ENCODE measurements at regions not wholly inside any gene's neighbourhood (a gene's known extent, or its start where the extent isn't known, plus 50 kb on each side); places are given as distances from the start of the nearest gene placed in this dataset.

- no peak overlapping the region for H3K4me3 ChIP-seq (ENCODE audit: low read length)
- H3K23ac ChIP-seq (ENCODE audit: low read length): no peak overlapping the region
- H3K56ac ChIP-seq (ENCODE audit: low read length): no peak overlapping the region
- no peaks in the 10 kb centered on the region for H3K79me2 ChIP-seq (ENCODE audit: control insufficient read depth, insufficient read depth, low read length)
- no peaks in the 10 kb centered on the region for H3K36me3 ChIP-seq (ENCODE audit: control insufficient read depth, insufficient read depth, low read length)
- H3K27me3 ChIP-seq (ENCODE audit: insufficient read depth, low read length, poor library complexity): no peaks in the 10 kb centered on the region
- H3K4ac ChIP-seq (ENCODE audit: low read depth, low read length): no peak overlapping the region
- no peaks in the 10 kb centered on the region for H3K4me1 ChIP-seq (ENCODE audit: control insufficient read depth, low read depth, low read length)
- no peak overlapping the region for H4K8ac ChIP-seq (ENCODE audit: low read depth, low read length)
- no peak overlapping the region for H2AK5ac ChIP-seq (ENCODE audit: low read length)
- H3K18ac ChIP-seq (ENCODE audit: low read length): no peak overlapping the region
- no peak overlapping the region for H3K27ac ChIP-seq (ENCODE audit: low read depth, low read length)
- no peak overlapping the region for H2BK5ac ChIP-seq (ENCODE audit: low read length)
- no peaks in the 10 kb centered on the region for H3K79me1 ChIP-seq (ENCODE audit: low read length)
- H3K4me2 ChIP-seq (ENCODE audit: low read length): no peak overlapping the region
- no peak overlapping the region for H3K9ac ChIP-seq (ENCODE audit: low read length)
- no peak overlapping the region for H4K5ac ChIP-seq (ENCODE audit: low read length)
- no peak overlapping the region for H2BK15ac ChIP-seq (replicated peaks; ENCODE audit: low read depth)
- no peak overlapping the region for H2BK120ac ChIP-seq (ENCODE audit: low read depth, low read length)
- DNase-seq: no peak
Measured at GRCh38 chr2:217171874-217172273, 312.0 kb upstream of the TNP1 start.

DNA sequence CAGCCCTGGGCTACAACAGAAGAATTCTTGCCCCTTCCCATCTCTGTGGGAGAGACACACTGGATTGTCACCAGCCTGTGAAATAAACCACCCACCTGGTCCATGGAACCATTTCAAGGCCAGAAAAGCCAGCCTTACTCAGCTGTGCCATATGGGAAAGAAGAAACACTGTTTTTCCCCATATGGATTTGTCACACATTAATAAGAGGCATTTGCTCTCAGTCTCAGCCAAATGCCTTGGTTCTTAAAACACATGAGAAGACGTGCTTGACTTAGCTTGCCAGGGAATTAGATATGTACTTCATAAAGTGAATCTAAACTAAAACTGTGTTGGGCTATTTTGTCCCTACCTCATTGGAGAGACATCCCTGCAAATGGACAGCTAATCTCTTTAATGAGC is 308.6 kb upstream of the TNP1 start:
- Histone ChIP-seq H3K27ac (ENCODE audit: low read depth, low read length) (no peak overlapping the region), H3K79me1 (ENCODE audit: low read length) (no peaks in the 10 kb centered on the region), H3K23ac (ENCODE audit: low read length) (no peak overlapping the region), H2BK5ac (ENCODE audit: low read length) (no peak overlapping the region), H4K8ac (ENCODE audit: low read depth, low read length) (no peak overlapping the region), H3K4ac (ENCODE audit: low read depth, low read length) (no peak overlapping the region), H3K27me3 (ENCODE audit: insufficient read depth, low read length, poor library complexity) (no peaks in the 10 kb centered on the region), H3K36me3 (ENCODE audit: control insufficient read depth, insufficient read depth, low read length) (no peaks in the 10 kb centered on the region), H3K18ac (ENCODE audit: low read length) (no peak overlapping the region), H3K79me2 (ENCODE audit: control insufficient read depth, insufficient read depth, low read length) (no peaks in the 10 kb centered on the region), H3K4me1 (ENCODE audit: control insufficient read depth, low read depth, low read length) (no peaks in the 10 kb centered on the region), H3K4me2 (ENCODE audit: low read length) (no peak overlapping the region), H3K56ac (ENCODE audit: low read length) (no peak overlapping the region), H4K5ac (ENCODE audit: low read length) (no peak overlapping the region), H3K9ac (ENCODE audit: low read length) (no peak overlapping the region), H2BK120ac (ENCODE audit: low read depth, low read length) (no peak overlapping the region), H3K4me3 (ENCODE audit: low read length) (no peak overlapping the region), H2BK15ac (replicated peaks; ENCODE audit: low read depth) (no peak overlapping the region), H2AK5ac (ENCODE audit: low read length) (no peak overlapping the region)
- no CpG with 5 or more reads among the region's 1 CpG for WGBS (ENCODE audit: extremely low coverage, insufficient coverage, low lambda C conversion rate)
- DNase-seq: no peak

- Histone ChIP-seq H2BK15ac (replicated peaks; ENCODE audit: low read depth) (no peak overlapping the region), H3K56ac (ENCODE audit: low read length) (no peak overlapping the region), H4K8ac (ENCODE audit: low read depth, low read length) (no peak overlapping the region), H2BK5ac (ENCODE audit: low read length) (no peak overlapping the region), H3K27ac (ENCODE audit: low read depth, low read length) (no peak overlapping the region), H3K4ac (ENCODE audit: low read depth, low read length) (no peak overlapping the region), H2AK5ac (ENCODE audit: low read length) (no peak overlapping the region), H3K4me2 (ENCODE audit: low read length) (no peak overlapping the region), H3K4me1 (ENCODE audit: control insufficient read depth, low read depth, low read length) (no peaks in the 10 kb centered on the region), H3K23ac (ENCODE audit: low read length) (no peak overlapping the region), H3K79me2 (ENCODE audit: control insufficient read depth, insufficient read depth, low read length) (no peaks in the 10 kb centered on the region), H3K4me3 (ENCODE audit: low read length) (no peak overlapping the region), H3K9ac (ENCODE audit: low read length) (no peak overlapping the region), H2BK120ac (ENCODE audit: low read depth, low read length) (no peak overlapping the region), H3K18ac (ENCODE audit: low read length) (no peak overlapping the region), H3K36me3 (ENCODE audit: control insufficient read depth, insufficient read depth, low read length) (no peaks in the 10 kb centered on the region), H4K5ac (ENCODE audit: low read length) (no peak overlapping the region), H3K27me3 (ENCODE audit: insufficient read depth, low read length, poor library complexity) (no peaks in the 10 kb centered on the region), H3K79me1 (ENCODE audit: low read length) (no peaks in the 10 kb centered on the region)
- DNase-seq: no peak
Measured at GRCh38 chr2:217167531-217167930, 307.7 kb upstream of the TNP1 start.

GRCh38 chr2:217166241-217166850 is 306.5 kb upstream of the TNP1 start:
- Histone ChIP-seq H3K23ac (ENCODE audit: low read length) (no peak overlapping the region), H3K18ac (ENCODE audit: low read length) (no peak overlapping the region)

GRCh38 chr2:217165547-217165946 is 305.7 kb upstream of the TNP1 start:
- Histone ChIP-seq H3K56ac (ENCODE audit: low read length) (no peak overlapping the region), H3K27me3 (ENCODE audit: insufficient read depth, low read length, poor library complexity) (no peaks in the 10 kb centered on the region), H3K4me3 (ENCODE audit: low read length) (no peak overlapping the region), H2AK5ac (ENCODE audit: low read length) (no peak overlapping the region), H2BK15ac (replicated peaks; ENCODE audit: low read depth) (no peak overlapping the region), H3K36me3 (ENCODE audit: control insufficient read depth, insufficient read depth, low read length) (no peaks in the 10 kb centered on the region), H4K5ac (ENCODE audit: low read length) (no peak overlapping the region), H3K4me1 (ENCODE audit: control insufficient read depth, low read depth, low read length) (no peaks in the 10 kb centered on the region), H3K18ac (ENCODE audit: low read length) (no peak overlapping the region), H4K8ac (ENCODE audit: low read depth, low read length) (no peak overlapping the region), H3K4ac (ENCODE audit: low read depth, low read length) (no peak overlapping the region), H3K9ac (ENCODE audit: low read length) (no peak overlapping the region), H2BK120ac (ENCODE audit: low read depth, low read length) (no peak overlapping the region), H3K4me2 (ENCODE audit: low read length) (no peak overlapping the region), H3K27ac (ENCODE audit: low read depth, low read length) (no peak overlapping the region), H2BK5ac (ENCODE audit: low read length) (no peak overlapping the region), H3K79me2 (ENCODE audit: control insufficient read depth, insufficient read depth, low read length) (no peaks in the 10 kb centered on the region), H3K23ac (ENCODE audit: low read length) (no peak overlapping the region), H3K79me1 (ENCODE audit: low read length) (no peaks in the 10 kb centered on the region)
- WGBS (ENCODE audit: extremely low coverage, insufficient coverage, low lambda C conversion rate): no CpG with 5 or more reads among the region's 2 CpGs
- DNase-seq: no peak

More at GRCh38 chr2:217166241-217166850, 306.5 kb upstream of the TNP1 start:
- H3K4me3 ChIP-seq (ENCODE audit: low read length): no peak overlapping the region
- H3K36me3 ChIP-seq (ENCODE audit: control insufficient read depth, insufficient read depth, low read length): no peaks in the 10 kb centered on the region
- H4K5ac ChIP-seq (ENCODE audit: low read length): no peak overlapping the region
- H2AK5ac ChIP-seq (ENCODE audit: low read length): no peak overlapping the region
- no peak overlapping the region for H2BK15ac ChIP-seq (replicated peaks; ENCODE audit: low read depth)
- H3K4ac ChIP-seq (ENCODE audit: low read depth, low read length): no peak overlapping the region
- H2BK120ac ChIP-seq (ENCODE audit: low read depth, low read length): no peak overlapping the region
- no peaks in the 10 kb centered on the region for H3K79me2 ChIP-seq (ENCODE audit: control insufficient read depth, insufficient read depth, low read length)
- H4K8ac ChIP-seq (ENCODE audit: low read depth, low read length): no peak overlapping the region
- no peak overlapping the region for H3K56ac ChIP-seq (ENCODE audit: low read length)
- H3K4me2 ChIP-seq (ENCODE audit: low read length): no peak overlapping the region
- H3K79me1 ChIP-seq (ENCODE audit: low read length): no peaks in the 10 kb centered on the region
- no peak overlapping the region for H3K9ac ChIP-seq (ENCODE audit: low read length)
- WGBS (ENCODE audit: extremely low coverage, insufficient coverage, low lambda C conversion rate): 100% methylated on average over 1 of the region's 3 CpGs
- H3K4me1 ChIP-seq (ENCODE audit: control insufficient read depth, low read depth, low read length): no peaks in the 10 kb centered on the region
- no peaks in the 10 kb centered on the region for H3K27me3 ChIP-seq (ENCODE audit: insufficient read depth, low read length, poor library complexity)
- no peak overlapping the region for H3K27ac ChIP-seq (ENCODE audit: low read depth, low read length)
- no peak overlapping the region for H2BK5ac ChIP-seq (ENCODE audit: low read length)
- DNase-seq: peak; percentile 78

DNA sequence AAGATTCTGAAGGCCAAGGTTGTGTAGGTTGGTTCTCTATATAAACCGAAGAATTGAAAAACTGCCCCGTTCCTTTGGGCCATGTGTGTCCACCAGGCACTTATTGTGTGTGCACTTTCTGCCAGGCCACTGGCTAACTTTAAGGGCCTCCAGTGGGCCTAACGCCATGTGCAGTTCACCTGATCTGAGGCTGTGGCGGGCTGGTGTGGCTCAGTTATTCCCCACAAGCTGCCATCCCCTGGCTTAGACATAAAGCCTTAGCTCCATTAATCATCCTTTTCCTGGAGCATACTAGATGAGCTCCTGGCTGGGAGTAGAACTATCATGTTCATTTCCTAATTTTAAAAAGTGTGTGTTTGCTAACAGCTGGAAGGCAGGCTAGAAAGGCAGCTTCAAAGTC is 304.1 kb upstream of the TNP1 start:
- Histone ChIP-seq H3K4me2 (ENCODE audit: low read length) (no peak overlapping the region), H3K9ac (ENCODE audit: low read length) (no peak overlapping the region), H2BK15ac (replicated peaks; ENCODE audit: low read depth) (no peak overlapping the region), H3K79me2 (ENCODE audit: control insufficient read depth, insufficient read depth, low read length) (no peaks in the 10 kb centered on the region), H3K4me3 (ENCODE audit: low read length) (no peak overlapping the region), H2BK5ac (ENCODE audit: low read length) (no peak overlapping the region), H3K27ac (ENCODE audit: low read depth, low read length) (no peak overlapping the region), H3K79me1 (ENCODE audit: low read length) (no peaks in the 10 kb centered on the region), H4K8ac (ENCODE audit: low read depth, low read length) (no peak overlapping the region), H3K27me3 (ENCODE audit: insufficient read depth, low read length, poor library complexity) (no peaks in the 10 kb centered on the region), H3K18ac (ENCODE audit: low read length) (no peak overlapping the region), H2AK5ac (ENCODE audit: low read length) (no peak overlapping the region), H3K36me3 (ENCODE audit: control insufficient read depth, insufficient read depth, low read length) (no peaks in the 10 kb centered on the region), H3K23ac (ENCODE audit: low read length) (no peak overlapping the region), H3K4ac (ENCODE audit: low read depth, low read length) (no peak overlapping the region), H3K4me1 (ENCODE audit: control insufficient read depth, low read depth, low read length) (no peaks in the 10 kb centered on the region), H2BK120ac (ENCODE audit: low read depth, low read length) (no peak overlapping the region), H3K56ac (ENCODE audit: low read length) (no peak overlapping the region), H4K5ac (ENCODE audit: low read length) (no peak overlapping the region)
- WGBS (ENCODE audit: extremely low coverage, insufficient coverage, low lambda C conversion rate): no CpG with 5 or more reads among the region's 4 CpGs
- DNase-seq: no peak
